ENCODE measurements at regions not wholly inside any gene's neighbourhood (a gene's known extent, or its start where the extent isn't known, plus 50 kb on each side); places are given as distances from the start of the nearest gene placed in this dataset.

DNA sequence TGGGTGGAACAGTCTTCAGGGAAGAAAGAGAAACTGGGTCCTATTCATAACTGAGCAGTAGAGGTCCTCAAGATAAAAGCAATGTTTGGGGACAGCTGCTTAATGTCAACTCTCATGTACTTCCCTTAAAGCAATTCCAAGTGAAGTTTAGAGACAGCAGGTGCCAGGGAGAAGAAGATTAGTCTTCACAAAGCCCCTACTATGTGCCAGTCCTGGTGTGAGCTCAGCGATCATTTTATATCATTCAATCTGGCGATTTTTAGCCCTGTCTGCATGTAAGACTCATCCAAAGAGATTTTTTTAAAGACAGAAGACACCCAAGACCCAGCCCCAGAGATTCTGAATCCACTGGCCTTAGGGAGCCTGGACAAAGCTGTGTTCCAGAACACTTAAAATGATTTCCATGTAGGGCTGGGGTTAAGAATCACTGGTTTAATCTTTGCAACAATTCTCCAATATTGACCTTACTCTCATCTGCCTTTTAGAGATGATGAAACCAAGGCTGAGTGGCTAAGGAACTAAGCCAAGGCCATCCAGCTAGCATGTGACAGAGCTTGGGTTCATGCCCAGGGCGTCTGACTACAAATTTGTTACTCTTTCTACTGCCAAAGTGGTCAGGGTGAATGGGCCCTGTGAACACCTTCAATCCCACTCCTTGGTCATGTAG lies 404.5 kb upstream of the TBX3 start:
- no peaks in the 10 kb centered on the region for H3K36me3 Mint-ChIP-seq

DNA sequence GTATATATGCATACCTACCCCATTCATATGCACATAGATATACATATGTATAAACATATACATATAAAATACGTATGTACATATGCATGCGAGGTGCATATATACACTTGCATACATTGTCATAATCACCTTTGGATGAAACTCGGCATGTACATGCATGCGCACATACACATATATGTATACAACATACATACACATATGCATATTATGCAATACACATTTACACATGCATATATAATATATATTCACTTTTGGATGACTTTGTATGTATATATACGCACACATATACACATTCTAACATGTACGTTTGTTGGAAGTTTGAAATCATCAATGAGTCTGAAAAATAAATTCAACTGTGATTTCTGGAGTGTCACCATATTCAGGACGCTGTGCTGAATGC lies 401.6 kb upstream of the TBX3 start:
- Histone ChIP-seq H3K27ac (ENCODE audit: low read depth in 1 of 2, low read length in 2 of 2) (no peak overlapping the region), H3K4me2 (replicated peaks; ENCODE audit: extremely low read depth, low read length, poor library complexity, severe bottlenecking) (no peak overlapping the region), H3K36me3 (replicated peaks in 1 of 2; ENCODE audit: control insufficient read depth in 1 of 2, insufficient read depth in 2 of 2, low read length in 2 of 2) (no peaks in the 10 kb centered on the region), H3K9me3 (replicated peaks in 1 of 2; ENCODE audit: control insufficient read depth in 1 of 2, insufficient read depth in 1 of 2, low read length in 2 of 2) (peaks cover 0 to 3% of the 10 kb centered on the region in 2 donors), H3K79me2 (ENCODE audit: insufficient read depth, low read length) (no peaks in the 10 kb centered on the region), H4K20me1 (ENCODE audit: insufficient read depth, low read length) (no peaks in the 10 kb centered on the region), H2AFZ (ENCODE audit: insufficient read depth, low read depth, low read length, poor library complexity, severe bottlenecking) (no peak overlapping the region), H3K4me1 (ENCODE audit: control insufficient read depth in 1 of 2, insufficient read depth in 2 of 2, low read length in 2 of 2) (no peaks in the 10 kb centered on the region), H3K27me3 (ENCODE audit: control insufficient read depth in 2 of 2, insufficient read depth in 2 of 2, low read length in 2 of 2) (no peaks in the 10 kb centered on the region), H3K9ac (ENCODE audit: insufficient read depth, low read length, poor library complexity, severe bottlenecking) (no peak overlapping the region), H3K4me3 (replicated peaks in 1 of 3; ENCODE audit: low read depth in 2 of 3, low read length in 3 of 3) (no peak overlapping the region)
- Mint-ChIP-seq H3K36me3 (no peaks in the 10 kb centered on the region), H3K27ac (no peak overlapping the region), H3K4me3 (no peak overlapping the region), H3K9me3 (peaks cover 2 to 7% (median 3%) of the 10 kb centered on the region in 7 donors), H3K4me1 (no peaks in the 10 kb centered on the region), H3K27me3 (ENCODE audit: low read depth in 3 of 3) (peaks cover 0 to 3% (median 1%) of the 10 kb centered on the region in 3 donors)
- no peak for DNase-seq
- TF ChIP-seq, protein P1, sequence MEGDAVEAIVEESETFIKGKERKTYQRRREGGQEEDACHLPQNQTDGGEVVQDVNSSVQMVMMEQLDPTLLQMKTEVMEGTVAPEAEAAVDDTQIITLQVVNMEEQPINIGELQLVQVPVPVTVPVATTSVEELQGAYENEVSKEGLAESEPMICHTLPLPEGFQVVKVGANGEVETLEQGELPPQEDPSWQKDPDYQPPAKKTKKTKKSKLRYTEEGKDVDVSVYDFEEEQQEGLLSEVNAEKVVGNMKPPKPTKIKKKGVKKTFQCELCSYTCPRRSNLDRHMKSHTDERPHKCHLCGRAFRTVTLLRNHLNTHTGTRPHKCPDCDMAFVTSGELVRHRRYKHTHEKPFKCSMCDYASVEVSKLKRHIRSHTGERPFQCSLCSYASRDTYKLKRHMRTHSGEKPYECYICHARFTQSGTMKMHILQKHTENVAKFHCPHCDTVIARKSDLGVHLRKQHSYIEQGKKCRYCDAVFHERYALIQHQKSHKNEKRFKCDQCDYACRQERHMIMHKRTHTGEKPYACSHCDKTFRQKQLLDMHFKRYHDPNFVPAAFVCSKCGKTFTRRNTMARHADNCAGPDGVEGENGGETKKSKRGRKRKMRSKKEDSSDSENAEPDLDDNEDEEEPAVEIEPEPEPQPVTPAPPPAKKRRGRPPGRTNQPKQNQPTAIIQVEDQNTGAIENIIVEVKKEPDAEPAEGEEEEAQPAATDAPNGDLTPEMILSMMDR (IDR thresholded peaks at IDR 0.05): no peak
- intact Hi-C loops (cut with micrococcal nuclease): no loop called here
- WGBS (ENCODE audit: insufficient coverage): 100% methylated on average over 1 of the region's 7 CpGs

More for the DNA sequence above, 404.5 kb upstream of the TBX3 start:
- Histone ChIP-seq H2AFZ (ENCODE audit: insufficient read depth, low read depth, low read length, poor library complexity, severe bottlenecking) (no peak overlapping the region), H3K9ac (ENCODE audit: insufficient read depth, low read length, poor library complexity, severe bottlenecking) (no peak overlapping the region), H3K36me3 (replicated peaks in 1 of 2; ENCODE audit: control insufficient read depth in 1 of 2, insufficient read depth in 2 of 2, low read length in 2 of 2) (no peaks in the 10 kb centered on the region), H4K20me1 (ENCODE audit: insufficient read depth, low read length) (no peaks in the 10 kb centered on the region), H3K4me2 (replicated peaks; ENCODE audit: extremely low read depth, low read length, poor library complexity, severe bottlenecking) (no peak overlapping the region), H3K9me3 (replicated peaks in 1 of 2; ENCODE audit: control insufficient read depth in 1 of 2, insufficient read depth in 1 of 2, low read length in 2 of 2) (peaks cover 0 to 5% of the 10 kb centered on the region in 2 donors), H3K79me2 (ENCODE audit: insufficient read depth, low read length) (no peaks in the 10 kb centered on the region), H3K4me1 (ENCODE audit: control insufficient read depth in 1 of 2, insufficient read depth in 2 of 2, low read length in 2 of 2) (no peaks in the 10 kb centered on the region), H3K27me3 (ENCODE audit: control insufficient read depth in 2 of 2, insufficient read depth in 2 of 2, low read length in 2 of 2) (no peaks in the 10 kb centered on the region), H3K27ac (ENCODE audit: low read depth in 1 of 2, low read length in 2 of 2) (no peak overlapping the region), H3K4me3 (replicated peaks in 1 of 3; ENCODE audit: low read depth in 2 of 3, low read length in 3 of 3) (no peak overlapping the region)
- Mint-ChIP-seq H3K27ac (no peak overlapping the region), H3K4me1 (no peaks in the 10 kb centered on the region), H3K4me3 (no peak overlapping the region), H3K9me3 (peaks cover 0 to 12% (median 6%) of the 10 kb centered on the region in 7 donors), H3K27me3 (ENCODE audit: low read depth in 3 of 3) (peaks cover 0 to 4% (median 1%) of the 10 kb centered on the region in 3 donors)
- TF ChIP-seq, protein P1 (IDR thresholded peaks at IDR 0.05): no peak
- WGBS (ENCODE audit: insufficient coverage): 14% methylated on average over 1 of the region's 3 CpGs
- intact Hi-C loops (cut with micrococcal nuclease): no loop called here
- DNase-seq: no peak
